GM19467 (cell line): ENCODE measurements at regions not wholly inside any gene's neighbourhood (a gene's known extent, or its start where the extent isn't known, plus 50 kb on each side); places are given as distances from the start of the nearest gene placed in this dataset.
"Not testable (repeated sequence)": the region's sequence is repeated elsewhere in the genome, so short reads cannot be mapped to it uniquely, and the experiment has no call there.

ENCODE experiments used
- ATAC-seq: cut with Tn5 transposase; IDR thresholded peaks from one replicate; pipeline ENCODE4 v1.9.1; 2021; ENCODE audit warnings: mild to moderate bottlenecking, moderate library complexity; ENCODE audit not compliant: unreplicated experiment

DNA sequence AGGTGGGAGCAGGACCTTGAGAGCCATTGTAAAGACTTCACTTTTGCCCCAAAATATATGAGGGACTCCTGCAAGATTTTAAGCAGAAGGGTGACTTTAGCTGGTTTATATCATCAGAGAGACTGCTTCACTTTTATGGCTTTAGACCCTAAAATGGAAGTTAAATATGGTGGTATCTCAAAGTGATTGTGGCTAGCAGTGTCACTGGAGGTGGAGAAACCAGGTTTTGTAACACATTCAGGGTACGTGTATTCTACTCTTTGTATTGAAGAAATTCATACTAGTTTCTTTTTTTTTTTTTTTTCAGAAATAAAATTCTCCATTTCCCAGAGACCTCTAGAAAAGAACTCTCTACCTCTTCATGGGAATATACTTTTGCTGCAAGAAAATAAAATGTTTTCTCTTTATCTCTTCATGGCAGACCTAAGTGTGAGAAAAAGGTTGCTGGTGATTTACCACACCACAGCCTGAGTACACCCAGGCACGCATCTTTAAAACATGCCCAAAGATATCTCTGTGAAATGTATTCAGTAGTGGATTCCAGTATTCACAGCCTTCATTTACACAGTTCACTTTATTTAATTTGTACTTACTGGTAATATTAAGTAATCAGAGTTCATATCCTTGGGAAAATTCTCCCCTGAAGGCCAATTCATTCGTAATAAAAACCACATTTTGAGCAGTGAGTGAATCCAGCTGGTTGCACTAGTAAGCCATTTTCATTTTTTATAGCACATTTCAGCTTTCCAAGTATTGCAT, 74.3 kb upstream of the GUCY1A1 start:
- no peak for ATAC-seq

DNA sequence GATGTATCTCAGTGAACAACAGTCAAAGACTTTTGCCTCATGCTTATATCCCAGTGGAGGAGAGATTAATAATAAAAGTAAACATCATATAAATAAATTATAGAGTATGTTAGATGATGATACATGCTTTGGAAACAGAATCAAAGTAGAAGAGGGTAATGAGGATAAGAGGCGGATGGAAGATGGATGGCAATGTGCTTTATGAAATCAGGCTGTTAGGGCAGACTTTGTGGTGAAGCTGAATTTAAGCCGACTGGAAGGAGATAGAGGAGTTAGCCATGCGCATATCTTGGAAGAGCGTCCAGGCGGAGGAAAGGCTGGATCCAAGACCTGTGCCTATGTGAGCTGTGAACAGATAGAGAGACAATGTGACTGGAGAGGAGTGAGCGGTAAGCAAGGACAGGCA, 74.9 kb upstream of the GUCY1A1 start:
- no peak for ATAC-seq

DNA sequence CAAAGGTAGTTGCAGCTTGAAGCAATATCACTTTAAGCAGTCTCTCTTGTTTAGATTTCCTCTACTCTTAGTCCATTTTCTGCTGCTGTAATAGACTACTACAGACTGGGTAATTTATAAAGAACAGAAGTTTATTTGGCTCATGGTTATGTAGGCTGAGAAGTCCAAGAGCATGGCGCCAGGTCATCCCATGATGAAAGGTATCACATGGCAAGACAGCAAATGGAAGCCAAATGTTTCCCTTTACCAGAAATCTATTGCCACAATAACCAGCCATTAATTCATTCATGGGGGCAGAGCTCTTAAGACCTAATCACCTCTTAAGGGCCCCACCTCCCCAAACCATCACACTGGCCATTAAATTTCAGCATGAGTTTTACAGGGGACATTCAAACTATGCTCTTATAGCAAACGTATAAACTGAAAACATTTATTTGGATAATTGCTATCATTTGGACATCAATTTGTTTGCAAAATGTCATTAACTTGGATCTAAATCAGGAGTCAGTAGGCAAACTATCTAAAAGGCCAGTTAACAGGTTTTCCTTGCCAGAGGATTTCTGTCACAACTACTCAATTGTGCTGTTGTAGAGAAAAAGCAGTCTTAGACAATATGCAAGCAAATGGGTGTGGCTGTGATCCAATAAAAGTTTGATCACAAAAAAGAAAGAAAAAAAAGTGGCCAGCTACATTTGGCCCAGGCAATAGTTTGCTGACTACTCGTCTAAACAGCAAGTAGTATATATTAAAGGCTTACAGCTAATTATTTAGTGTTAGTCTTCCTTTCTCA, 75.7 kb upstream of the GUCY1A1 start:
- ATAC-seq: no peak

DNA sequence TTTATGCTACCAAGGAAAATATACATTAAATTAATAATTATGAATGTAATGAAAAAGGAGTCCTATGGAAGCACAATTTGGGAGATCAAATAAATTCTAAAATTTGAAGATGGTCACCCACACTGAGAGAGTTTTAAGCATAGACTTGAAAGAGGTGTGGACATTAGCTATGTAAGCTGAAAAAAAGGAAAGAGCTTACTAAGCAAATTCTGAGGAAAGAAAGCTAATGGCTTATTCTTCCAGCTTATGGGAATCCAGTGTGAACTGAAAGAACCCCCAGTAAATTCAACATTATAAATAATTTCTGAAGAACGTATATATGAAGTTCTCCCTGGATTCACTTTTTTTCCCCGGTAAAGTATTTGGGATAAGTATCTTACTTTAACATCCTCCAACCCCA, 78.2 kb upstream of the GUCY1A1 start:
- no peak for ATAC-seq

DNA sequence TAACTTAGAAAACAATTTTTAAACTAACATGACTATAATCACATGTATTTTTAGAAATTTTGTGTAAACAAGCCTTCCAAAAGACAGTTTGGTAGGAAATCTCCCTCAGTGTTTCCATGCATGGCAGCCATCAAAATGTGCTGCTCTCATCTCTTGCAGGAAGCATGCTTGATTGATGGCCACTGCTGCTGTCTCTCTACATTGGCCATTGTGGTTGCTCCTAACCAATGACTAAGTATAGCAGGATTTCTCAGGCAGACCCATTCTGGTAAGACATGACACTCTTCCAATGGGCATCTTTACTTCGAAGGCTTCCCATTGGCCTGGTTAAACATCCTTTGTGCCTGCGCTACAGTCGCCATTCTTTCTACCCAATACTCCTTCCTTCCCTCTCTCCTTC, 78.9 kb upstream of the GUCY1A1 start:
- no peak for ATAC-seq

DNA sequence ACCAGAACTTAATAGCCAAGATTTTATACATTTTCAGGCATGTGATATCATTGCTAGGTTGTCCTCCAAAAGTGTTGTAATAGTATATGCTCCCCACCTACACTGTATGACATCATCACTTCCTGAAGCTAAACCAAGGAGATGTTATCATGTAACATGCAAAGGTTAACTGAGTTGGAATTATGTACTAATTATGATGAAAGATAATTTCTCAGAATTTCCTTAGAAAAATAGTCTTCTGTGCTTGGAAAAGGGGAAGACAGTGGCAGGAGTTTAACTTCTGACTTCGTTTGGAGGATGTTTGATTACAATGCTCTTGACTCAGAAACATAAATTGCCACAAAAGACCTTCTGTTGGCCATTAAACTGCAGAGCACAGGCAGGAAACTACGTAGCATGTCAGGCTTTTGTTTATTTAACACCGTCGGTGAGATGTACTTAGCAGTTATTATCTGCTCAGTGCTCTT, 83.6 kb upstream of the GUCY1A1 start:
- no peak for ATAC-seq

DNA sequence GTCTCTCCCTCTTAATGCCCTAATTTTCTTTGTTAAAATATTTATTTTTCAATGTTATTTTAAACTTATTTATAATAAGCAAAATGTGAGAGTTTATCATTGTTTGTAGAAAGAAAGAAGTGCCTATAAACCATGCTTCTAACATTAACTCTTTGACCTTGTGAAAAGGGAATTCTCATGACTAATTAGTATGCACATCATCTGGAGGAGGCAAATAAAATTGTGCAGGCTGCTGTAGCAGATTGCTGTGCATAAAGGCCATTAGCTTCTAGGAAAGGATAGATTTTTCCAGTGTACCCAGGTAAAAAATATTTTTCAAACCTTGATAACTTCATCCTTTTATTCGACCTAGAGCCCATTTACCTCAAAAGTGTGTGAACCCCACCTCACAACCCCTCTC, 84.6 kb upstream of the GUCY1A1 start:
- ATAC-seq: no peak

DNA sequence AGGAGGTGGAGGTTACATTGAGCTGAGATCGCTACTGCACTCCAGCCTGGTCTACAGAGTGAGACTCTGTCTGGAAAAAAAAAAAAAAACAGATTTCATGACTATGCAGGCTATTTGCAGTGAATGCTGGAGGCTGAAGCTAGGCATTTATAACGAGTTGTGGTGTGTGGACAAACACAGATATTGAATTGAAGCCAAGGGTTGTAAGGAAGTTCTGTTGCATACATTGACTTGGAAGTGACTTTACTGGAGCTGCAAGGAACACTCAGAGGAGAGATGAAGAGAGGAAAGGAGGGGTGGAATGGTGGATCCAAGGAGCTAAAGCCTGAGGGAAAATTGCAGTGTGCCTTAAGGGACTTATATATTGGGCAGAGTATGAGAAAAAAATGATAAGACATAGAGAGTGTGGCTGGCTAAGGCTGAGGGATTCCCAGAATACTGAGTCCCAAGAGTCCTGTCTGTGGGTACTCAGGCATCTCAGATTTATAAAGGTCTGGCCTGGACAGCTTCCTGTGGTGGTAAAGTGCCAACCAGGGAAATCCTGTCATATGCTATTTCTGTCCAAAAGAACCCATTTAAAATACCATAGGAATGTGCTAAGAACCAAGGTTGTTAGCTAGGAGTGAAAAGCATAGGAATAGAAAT, 87.8 kb upstream of the GUCY1A1 start:
- ATAC-seq: no peak

DNA sequence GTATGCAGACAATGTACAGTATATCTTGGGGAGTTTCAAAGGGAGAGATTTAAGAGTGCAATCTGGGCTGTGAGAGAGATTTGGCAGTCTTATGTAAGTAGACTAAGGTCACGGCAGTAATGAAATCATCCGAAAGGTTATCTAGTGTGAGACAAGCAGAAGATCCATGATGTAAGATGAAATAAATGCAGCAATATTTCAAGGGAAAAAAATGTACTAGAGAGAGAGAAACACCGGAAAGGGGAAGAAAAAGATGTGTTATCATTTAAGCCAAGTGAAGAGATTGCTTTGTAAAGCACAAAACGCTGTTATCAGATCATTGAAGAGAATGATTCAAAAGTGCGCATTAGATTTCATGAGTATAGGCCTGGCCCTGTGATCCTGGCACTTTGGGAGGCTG, 88.4 kb upstream of the GUCY1A1 start:
- no peak for ATAC-seq

DNA sequence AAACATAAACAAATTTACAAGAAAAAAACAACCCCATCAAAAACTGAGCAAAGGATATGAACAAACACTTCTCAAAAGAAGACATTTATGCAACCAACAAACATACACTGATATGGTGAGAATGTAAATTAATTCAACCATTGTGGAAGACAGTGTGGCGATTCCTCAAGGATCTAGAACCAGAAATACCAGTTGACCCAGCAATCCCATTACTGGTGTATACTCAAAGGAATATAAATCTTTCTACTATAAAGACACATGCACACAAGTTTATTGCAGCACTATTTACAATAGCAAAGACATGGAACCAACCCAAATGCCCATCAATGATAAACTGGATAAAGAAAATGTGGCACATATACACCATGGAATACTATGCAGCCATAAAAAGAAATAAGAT, 92.3 kb upstream of the GUCY1A1 start:
- ATAC-seq: not testable (repeated sequence)

DNA sequence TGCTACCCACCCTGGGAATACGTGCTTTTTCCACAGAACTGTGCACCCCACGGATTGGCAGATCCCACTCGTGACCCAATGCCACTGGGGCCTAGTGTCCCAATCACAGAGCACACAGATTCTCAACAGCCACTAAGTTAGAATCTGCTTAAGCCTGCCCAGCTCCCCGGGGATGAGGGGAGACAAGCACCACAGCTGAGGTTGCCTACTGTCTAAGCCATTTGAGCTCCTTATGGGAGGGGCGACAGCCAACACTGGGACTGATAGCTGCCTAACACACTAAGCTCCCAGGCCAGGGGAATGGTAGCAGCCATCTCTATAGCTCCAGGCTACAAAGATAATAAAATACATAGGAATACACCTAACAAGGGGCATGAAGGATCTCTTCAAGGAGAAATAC, 93.5 kb upstream of the GUCY1A1 start:
- no peak for ATAC-seq

DNA sequence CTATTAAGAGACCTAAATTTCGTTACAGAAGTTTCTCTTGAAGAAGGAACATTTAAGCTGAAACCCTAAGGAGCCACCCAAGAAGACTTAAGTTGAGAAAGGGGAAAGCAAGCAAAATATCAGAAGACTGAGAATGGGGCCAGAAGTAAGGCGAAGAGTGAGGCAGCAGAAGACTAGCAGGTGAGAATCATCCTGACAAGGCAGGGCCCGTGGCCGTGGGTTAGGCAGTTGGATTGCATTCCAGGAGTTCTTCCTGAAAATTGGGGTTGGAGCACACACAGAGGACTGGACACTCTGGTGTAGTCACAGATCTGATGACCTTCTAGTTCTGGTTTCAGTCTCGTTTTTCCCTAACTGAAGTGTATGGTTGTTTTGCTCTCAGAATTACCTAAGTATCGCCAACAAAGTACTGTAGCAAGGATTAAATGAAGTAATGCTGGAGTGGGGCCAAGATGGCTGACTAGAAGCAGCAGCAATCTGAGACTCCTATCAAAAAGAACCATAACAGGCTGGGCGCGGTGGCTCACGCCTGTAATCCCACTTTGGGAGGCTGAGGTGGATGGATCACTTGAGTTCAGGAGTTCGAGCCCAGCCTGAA, 94.4 kb upstream of the GUCY1A1 start:
- no peak for ATAC-seq

DNA sequence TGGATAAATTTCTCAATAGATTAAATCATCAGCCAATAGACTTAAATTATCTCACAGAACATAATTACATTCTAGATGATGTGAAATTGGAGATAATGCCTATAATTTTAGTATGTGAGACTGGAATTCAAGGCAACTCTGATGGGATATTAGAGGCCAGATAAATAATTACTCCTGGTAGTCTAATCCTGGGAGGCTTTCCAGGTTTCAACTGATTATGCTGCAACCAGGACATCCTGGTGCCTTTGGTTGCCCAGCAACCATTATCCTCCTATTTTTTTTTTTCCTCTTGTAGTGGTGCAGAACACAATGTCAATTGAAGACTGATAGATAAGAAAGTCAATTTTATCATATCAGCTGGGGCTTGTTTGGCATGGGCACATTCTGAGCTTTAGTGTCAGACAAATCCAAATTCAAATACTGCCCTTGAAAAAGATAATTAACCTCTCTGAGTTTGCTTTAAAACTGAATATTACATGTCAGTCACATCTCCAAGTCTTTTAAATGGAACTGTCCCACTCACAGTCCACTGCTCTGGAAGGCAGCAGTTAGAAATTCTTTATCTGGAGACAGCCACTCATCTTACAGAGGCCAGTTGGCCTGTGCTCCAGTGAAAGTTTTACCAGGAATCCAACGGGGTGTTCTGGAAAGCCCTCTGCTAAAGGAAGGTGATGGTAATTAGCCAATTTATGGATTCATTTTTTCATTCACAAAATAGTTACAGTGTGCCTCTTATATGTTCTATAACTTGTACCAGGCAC, 95.3 kb upstream of the GUCY1A1 start:
- no peak for ATAC-seq

DNA sequence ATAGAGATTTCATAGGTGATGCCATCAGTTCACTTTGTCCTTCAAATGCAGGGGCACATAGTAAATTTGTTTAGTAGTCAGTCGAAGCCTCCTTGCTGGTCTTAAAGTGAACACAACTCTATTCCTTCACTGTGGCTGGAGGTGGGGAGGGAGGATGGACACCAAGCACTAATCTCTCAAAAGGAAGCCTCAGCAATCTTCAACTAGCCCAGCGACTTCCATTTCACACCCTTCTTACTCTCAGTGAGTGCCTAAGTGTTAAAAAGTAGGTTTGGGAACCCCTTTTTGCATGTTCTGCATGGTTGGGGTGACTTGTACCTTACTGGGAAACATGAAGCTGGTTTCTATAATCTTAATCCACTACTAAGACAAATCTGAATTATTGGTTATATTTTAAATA, 96.0 kb upstream of the GUCY1A1 start:
- ATAC-seq: no peak

DNA sequence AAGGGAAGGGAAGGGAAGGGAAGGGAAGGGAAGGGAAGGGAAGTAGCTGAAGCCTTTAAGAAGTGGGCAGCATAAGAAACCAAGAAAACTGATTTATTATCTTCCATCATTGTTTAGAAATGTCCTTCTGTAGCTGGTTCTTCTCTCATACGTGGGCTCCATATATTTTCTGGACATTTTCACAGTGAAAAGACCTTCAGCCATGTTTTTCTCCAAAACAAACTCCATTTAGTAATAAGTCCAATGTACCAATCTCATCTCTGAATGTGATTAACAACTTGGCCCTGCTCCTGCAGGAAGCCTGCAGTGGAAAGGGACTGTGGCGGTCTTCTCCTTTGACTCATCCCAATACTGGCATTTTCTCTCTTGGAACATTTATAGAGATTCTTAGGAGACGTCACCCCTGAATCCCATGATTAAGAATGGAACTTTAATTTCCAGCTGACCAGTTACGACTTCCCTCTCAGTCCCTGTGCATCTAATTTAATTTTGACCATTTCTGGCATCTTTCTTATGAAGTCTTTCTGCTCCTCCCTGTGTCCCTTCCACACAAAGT, 96.6 kb upstream of the GUCY1A1 start:
- no peak for ATAC-seq

DNA sequence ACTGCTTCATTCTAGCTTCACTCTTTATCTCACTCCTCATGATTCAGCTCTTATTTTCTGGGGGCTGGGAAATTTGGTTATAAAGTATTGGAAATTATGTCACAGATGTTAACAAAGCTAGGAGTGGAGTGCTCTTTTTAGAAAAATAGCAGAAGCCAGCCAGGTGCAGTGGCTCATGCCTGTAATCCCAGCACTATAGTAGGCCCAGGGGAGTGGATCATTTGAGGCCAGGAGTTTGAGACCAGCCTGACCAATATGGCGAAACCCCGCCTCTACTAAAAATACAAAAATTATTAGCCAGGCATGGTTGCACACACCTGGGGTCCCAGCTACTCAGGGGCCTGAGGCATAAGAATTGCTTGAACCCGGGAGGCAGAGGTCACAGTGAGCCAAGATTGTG, 97.2 kb upstream of the GUCY1A1 start:
- no peak for ATAC-seq

DNA sequence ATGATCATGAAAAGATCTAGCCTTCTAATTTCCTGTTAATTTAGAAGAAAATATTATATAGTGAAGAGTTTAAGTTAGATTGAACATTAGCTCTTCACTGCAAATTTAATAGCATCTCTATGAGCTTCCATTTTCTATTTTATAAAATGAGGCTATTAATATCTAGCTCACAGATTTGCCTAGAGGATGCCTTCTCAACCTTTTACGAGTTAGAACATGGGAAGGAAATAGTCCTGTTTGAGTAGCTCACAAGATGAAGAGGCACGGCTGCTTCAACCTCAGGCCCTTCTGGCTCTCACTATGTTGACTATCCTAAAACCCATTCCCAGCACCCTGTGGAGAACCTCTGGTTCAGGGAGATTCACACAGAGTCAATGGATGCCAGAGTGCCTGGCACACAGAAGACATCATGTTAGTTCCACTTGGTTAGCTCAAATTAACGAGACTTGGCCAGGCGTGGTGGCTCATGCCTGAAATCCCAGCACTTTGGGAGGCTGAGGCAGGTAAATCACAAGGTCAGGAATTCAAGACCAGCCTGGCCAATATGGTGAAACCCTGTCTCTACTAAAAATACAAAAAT, 97.9 kb upstream of the GUCY1A1 start:
- ATAC-seq: no peak

DNA sequence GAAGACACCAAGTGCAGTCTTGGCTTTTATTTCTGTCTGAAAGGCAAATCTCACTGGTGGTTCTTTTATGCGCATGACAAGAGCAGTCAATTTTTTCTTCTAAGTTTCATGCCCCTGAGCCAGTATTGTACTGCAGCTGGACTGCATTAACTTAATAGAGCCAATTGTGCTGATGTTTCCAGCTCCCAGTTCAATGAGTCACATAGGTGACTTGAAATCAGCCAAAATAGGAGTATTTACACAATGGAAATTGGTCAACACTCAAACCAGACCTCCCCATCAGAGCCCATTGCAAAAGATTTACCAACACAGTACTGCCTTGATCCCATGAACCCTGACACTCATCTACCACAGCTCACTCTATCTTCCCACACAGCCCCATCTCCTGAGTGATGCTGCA, 100.3 kb upstream of the GUCY1A1 start:
- no peak for ATAC-seq

DNA sequence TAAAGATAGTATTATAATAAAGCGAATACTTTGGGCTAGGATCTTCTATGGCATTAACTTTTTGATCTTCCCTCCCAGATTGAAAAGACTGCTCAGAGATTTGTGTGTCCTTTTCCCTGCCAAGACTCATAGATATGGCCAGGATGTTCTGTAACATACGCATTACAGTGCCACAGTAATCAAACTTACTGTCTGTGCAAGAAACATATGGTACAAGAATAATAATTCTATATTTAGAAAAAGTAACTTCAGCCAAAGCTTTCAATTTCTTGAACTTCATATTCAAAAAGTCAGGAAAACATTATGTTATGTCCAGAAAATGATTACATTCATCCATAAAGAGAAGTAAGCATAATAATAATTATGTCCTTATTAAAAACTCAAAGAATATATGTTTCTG, 100.9 kb upstream of the GUCY1A1 start:
- ATAC-seq: no peak

DNA sequence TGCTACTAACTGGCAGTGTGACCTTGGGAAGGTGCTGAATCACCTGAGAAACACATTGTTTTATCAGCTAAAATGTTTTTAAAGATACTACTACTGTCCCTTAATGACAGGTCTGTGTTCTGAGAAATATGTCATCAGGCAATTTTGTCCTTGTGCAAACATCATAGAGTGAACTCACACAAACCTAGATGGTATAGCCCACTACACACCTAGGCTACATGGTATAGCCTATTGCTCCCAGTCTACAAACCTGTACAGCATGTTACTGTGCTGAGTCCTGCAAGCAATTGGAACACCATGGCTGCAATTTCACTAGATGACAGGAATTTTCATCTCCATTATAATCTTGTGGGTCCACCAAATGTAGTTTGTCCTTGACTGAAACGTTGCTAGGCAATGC, 101.3 kb upstream of the GUCY1A1 start:
- ATAC-seq: no peak
